MM.1S (cell line): ENCODE measurements at regions not wholly inside any gene's neighbourhood (a gene's known extent, or its start where the extent isn't known, plus 50 kb on each side); places are given as distances from the start of the nearest gene placed in this dataset.

Experiments
- EZH2 ChIP-seq: fragments of 300-600 bp; sonication (generic); optimal IDR thresholded peaks from 2 replicates; pipeline ENCODE3; 2017; ENCODE audit warnings: low read depth, mild to moderate bottlenecking, antibody characterized with exemption, low read length, mixed read lengths
- TF ChIP-seq, protein P1 (sequence below): fragments of 300-600 bp; sonication (generic); IDR thresholded peaks from 2 replicates; pipeline ENCODE4 v1.5.1; 2016; ENCODE audit warnings: antibody characterized with exemption, low read length, mixed read lengths

DNA sequence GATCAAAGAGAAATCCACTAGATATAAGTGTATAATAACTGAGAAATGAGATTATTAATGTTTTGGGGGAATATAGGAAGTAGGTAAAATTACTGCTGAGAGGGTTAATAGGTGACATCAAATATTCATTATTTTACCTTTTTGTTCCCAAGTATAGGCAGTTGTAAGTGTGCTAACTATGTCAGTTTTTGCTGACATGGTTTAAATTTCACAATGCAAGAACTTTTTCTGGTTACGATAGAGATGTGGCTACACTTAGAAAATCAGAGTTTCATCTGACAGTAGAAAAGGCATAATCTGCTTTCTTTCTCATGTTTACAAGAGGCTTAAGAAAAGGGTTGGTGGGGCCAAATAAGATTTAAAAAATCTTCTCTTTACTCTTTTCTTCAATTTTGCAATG is 235.0 kb upstream of the DPPA4 start:
- TF ChIP-seq, protein P1, sequence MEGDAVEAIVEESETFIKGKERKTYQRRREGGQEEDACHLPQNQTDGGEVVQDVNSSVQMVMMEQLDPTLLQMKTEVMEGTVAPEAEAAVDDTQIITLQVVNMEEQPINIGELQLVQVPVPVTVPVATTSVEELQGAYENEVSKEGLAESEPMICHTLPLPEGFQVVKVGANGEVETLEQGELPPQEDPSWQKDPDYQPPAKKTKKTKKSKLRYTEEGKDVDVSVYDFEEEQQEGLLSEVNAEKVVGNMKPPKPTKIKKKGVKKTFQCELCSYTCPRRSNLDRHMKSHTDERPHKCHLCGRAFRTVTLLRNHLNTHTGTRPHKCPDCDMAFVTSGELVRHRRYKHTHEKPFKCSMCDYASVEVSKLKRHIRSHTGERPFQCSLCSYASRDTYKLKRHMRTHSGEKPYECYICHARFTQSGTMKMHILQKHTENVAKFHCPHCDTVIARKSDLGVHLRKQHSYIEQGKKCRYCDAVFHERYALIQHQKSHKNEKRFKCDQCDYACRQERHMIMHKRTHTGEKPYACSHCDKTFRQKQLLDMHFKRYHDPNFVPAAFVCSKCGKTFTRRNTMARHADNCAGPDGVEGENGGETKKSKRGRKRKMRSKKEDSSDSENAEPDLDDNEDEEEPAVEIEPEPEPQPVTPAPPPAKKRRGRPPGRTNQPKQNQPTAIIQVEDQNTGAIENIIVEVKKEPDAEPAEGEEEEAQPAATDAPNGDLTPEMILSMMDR = no peak
- TF ChIP-seq EZH2 = no peak
